HG02852 (cell line): ENCODE measurements at regions not wholly inside any gene's neighbourhood (a gene's known extent, or its start where the extent isn't known, plus 50 kb on each side); places are given as distances from the start of the nearest gene placed in this dataset.
"Not testable (repeated sequence)": the region's sequence is repeated elsewhere in the genome, so short reads cannot be mapped to it uniquely, and the experiment has no call there.

Source experiments
- ATAC-seq: cut with Tn5 transposase; IDR thresholded peaks from one replicate; pipeline ENCODE4 v1.9.1; 2021; ENCODE audit warnings: mild to moderate bottlenecking, moderate library complexity; ENCODE audit not compliant: unreplicated experiment

- ATAC-seq, result no peak
Observed at GRCh38 chr2:241956521-241957110, 87.1 kb downstream of the RTP5 start.

- ATAC-seq, result no peak
Observed at GRCh38 chr2:241957276-241957675, 87.7 kb downstream of the RTP5 start.

GRCh38 chr2:241958818-241959545 is 89.5 kb downstream of the RTP5 start:
- no peak for ATAC-seq

- ATAC-seq, result no peak
Observed at GRCh38 chr2:241959751-241960269, 90.3 kb downstream of the RTP5 start.

GRCh38 chr2:241961454-241961853 is 91.9 kb downstream of the RTP5 start:
- ATAC-seq, result no peak

GRCh38 chr2:241964133-241964532 is 94.6 kb downstream of the RTP5 start:
- ATAC-seq, result no peak

- ATAC-seq, result peak; percentile 81
Observed at GRCh38 chr2:241965931-241966412, 96.4 kb downstream of the RTP5 start.

GRCh38 chr2:241966647-241967466 is 97.3 kb downstream of the RTP5 start:
- no peak for ATAC-seq

GRCh38 chr2:241967467-241968144 is 98.1 kb downstream of the RTP5 start:
- no peak for ATAC-seq

- no peak for ATAC-seq
Observed at GRCh38 chr2:241968417-241968816, 98.9 kb downstream of the RTP5 start.

- not testable (repeated sequence) for ATAC-seq
Observed at GRCh38 chr2:241969182-241969581, 99.7 kb downstream of the RTP5 start.

- no peak for ATAC-seq
Observed at GRCh38 chr2:241970716-241971115, 101.2 kb downstream of the RTP5 start.

GRCh38 chr2:241974096-241974495 is 104.6 kb downstream of the RTP5 start:
- no peak for ATAC-seq

- ATAC-seq, result no peak
Observed at GRCh38 chr2:241974851-241975592, 105.5 kb downstream of the RTP5 start.

GRCh38 chr2:241975593-241976284 is 106.2 kb downstream of the RTP5 start:
- ATAC-seq, result no peak

- no peak for ATAC-seq
Observed at GRCh38 chr2:241976296-241976695, 106.8 kb downstream of the RTP5 start.

GRCh38 chr2:241977557-241978300 is 108.2 kb downstream of the RTP5 start:
- ATAC-seq, result no peak

GRCh38 chr2:241978670-241979069 is 109.1 kb downstream of the RTP5 start:
- no peak for ATAC-seq

- no peak for ATAC-seq
Observed at GRCh38 chr2:241980193-241980592, 110.7 kb downstream of the RTP5 start.
